HG02610 (cell line): ENCODE measurements at regions not wholly inside any gene's neighbourhood (a gene's known extent, or its start where the extent isn't known, plus 50 kb on each side); places are given as distances from the start of the nearest gene placed in this dataset.

Experiments used
- ATAC-seq: cut with Tn5 transposase; IDR thresholded peaks from one replicate; pipeline ENCODE4 v1.9.1; 2021; ENCODE audit warnings: mild to moderate bottlenecking, moderate library complexity; ENCODE audit not compliant: unreplicated experiment

GRCh38 chr9:23622396-23622795 lies 203.6 kb downstream of the ELAVL2 start:
- no peak for ATAC-seq

DNA sequence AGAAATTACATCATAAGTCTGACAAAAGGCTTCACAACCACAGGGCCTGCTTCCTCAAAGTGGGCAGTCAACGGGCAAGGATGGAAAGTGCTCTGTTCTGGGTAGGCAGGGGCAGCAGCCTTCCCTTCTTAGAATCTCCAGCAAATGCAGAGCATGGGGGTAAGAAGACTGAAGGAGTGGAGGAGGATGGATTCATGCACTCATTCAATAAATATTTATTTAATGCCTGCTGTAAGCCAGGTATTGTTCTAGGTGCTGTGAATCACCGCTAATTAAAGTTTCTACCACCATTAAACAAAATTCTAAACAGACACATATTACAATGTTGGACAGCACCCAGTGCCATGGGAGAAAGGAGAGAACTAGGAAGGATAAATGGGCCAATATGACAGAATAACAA lies 195.6 kb downstream of the ELAVL2 start:
- ATAC-seq: no peak

- ATAC-seq: no peak
Measured at GRCh38 chr9:23635276-23635675, 190.8 kb downstream of the ELAVL2 start.

- no peak for ATAC-seq
Measured at GRCh38 chr9:23636199-23636598, 189.8 kb downstream of the ELAVL2 start.

- ATAC-seq: no peak
Measured at GRCh38 chr9:23638011-23638410, 188.0 kb downstream of the ELAVL2 start.

DNA sequence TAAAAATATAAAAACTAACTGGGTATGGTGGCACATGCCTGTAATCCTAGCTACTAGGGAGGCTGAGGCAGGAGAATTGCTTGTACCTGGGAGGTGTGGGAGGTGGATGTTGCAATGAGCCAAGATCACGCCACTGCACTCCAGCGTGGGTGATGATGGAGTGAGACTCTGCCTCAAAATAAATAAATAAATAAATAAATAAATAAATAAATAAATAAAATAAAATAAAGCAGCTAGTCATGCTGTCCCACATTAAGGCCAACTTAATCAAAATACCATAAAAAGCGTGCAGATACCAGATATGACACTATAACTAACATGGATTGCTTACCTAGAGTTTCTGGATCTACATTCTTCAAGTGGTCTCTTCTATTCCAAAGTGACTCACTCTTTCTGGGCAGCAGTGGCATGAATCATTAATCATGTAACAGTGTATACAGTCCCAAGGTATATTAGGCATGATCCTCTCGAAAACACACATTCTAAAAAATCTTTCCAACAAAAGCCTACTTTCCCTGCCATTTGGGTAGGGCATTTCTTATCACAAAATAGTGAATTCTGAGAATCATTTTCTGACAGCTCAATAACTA lies 187.1 kb downstream of the ELAVL2 start:
- ATAC-seq: no peak
